ENCODE measurements at regions not wholly inside any gene's neighbourhood (a gene's known extent, or its start where the extent isn't known, plus 50 kb on each side); places are given as distances from the start of the nearest gene placed in this dataset.

DNA sequence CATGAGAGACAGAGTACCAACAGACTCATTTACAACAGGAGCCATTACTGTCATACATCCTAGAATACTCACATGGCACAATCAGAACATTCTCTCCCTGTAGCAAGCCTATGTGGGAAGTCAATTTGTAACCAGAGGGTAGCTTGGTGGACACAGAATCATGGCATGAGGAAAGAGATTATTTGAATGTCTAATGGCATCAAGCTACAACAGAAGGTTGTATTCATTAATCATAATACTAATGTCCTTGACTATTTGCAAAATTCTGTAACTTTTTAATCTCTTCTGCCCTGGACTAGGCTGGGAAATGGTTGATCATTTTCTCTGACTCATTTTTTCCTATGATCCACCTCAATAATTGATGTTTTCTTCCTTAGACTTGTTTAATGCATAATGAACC, 345.2 kb upstream of the IL12A start:
- no peak overlapping the region for H3K9ac ChIP-seq (ENCODE audit: insufficient read length)
- H3K36me3 ChIP-seq (ENCODE audit: insufficient read depth, low read length) = no peaks in the 10 kb centered on the region
- TF ChIP-seq EZH2 (IDR thresholded peaks at IDR 0.05) = no peak
- no peak overlapping the region for H3K4me3 ChIP-seq
- DNase-seq (ENCODE audit: low read depth, low spot score) = no peak
- H3K9me3 ChIP-seq (ENCODE audit: low read depth, low read length) = no peaks in the 10 kb centered on the region
- H3K27ac ChIP-seq = no peak overlapping the region

DNA sequence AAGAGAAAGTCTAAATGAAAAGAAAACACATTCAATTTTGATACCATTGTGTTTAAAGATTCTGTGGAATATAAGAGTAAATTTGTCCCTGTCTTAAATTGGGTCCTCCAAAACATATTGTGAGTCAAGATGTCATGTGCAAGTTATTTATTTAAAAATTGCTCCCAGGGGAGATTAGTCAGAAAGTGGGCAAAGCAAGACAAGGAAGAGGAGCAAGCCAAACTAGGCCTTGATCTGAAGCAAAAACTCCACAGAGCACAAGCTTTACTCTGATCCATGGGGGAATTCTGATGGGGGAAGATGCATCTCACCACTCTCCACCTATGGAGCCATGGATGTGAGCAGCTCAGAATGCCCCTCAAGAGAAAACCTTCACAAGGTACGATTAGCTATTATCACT, 342.8 kb upstream of the IL12A start:
- no peak for DNase-seq (ENCODE audit: low read depth, low spot score)
- no peak overlapping the region for H3K4me3 ChIP-seq

DNA sequence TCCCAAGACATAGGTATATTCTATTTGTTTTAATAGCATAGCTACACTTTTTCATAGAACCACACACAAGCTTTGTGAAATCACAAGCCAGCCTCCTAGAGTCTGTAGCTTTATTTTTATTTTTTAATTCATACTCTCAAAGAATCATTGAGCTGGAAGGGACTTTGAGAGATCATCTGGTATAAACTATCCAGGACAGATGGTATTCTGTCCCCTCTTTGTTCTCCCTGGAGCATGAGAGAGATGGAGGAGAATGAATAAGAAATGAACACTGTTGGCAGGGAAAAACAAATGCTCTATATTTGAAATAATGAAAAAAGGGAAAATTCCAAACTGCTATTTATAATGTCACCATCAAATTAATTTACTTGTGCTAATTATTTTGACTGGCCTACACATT, 338.7 kb upstream of the IL12A start:
- Histone ChIP-seq H3K9ac (ENCODE audit: insufficient read length) (no peak overlapping the region), H3K4me3 (no peak overlapping the region), H3K27ac (no peak overlapping the region), H3K9me3 (ENCODE audit: low read depth, low read length) (no peaks in the 10 kb centered on the region), H3K36me3 (ENCODE audit: insufficient read depth, low read length) (no peaks in the 10 kb centered on the region)
- no peak for DNase-seq (ENCODE audit: low read depth, low spot score)
- no peak for TF ChIP-seq POLR2AphosphoS5 (IDR thresholded peaks at IDR 0.05; ENCODE audit: borderline replicate concordance, low read depth, low read length)
- TF ChIP-seq FOXP2 (optimal IDR thresholded peaks at IDR 0.05; ENCODE audit: control extremely low read depth, extremely low read length, insufficient read depth) = no peak
- TF ChIP-seq EZH2 (IDR thresholded peaks at IDR 0.05) = no peak

More for the DNA sequence above, 342.8 kb upstream of the IL12A start:
- Histone ChIP-seq H3K9me3 (ENCODE audit: low read depth, low read length) (no peaks in the 10 kb centered on the region), H3K9ac (ENCODE audit: insufficient read length) (no peak overlapping the region), H3K27ac (no peak overlapping the region), H3K36me3 (ENCODE audit: insufficient read depth, low read length) (no peaks in the 10 kb centered on the region)
- TF ChIP-seq EZH2 (IDR thresholded peaks at IDR 0.05) = no peak
- TF ChIP-seq POLR2AphosphoS5 (IDR thresholded peaks at IDR 0.05; ENCODE audit: borderline replicate concordance, low read depth, low read length) = no peak
- no peak for TF ChIP-seq FOXP2 (optimal IDR thresholded peaks at IDR 0.05; ENCODE audit: control extremely low read depth, extremely low read length, insufficient read depth)

DNA sequence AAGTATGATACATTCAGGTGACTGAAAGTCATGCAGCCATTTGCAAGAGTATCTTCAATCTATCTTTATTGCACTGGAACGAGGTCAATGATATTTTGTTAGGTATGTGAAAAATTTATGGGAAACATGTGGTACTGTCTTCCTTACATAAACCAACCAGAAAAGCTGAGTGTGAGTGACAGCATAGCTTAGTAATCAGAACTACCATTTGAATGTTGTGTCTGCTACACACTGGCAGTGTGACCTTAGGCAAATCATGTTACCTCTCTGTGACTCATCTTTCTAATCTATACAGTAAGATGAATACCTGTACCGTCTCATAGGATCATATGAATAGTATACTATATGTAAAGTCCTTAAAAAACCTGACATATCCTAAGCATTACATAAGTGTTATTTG, 337.9 kb upstream of the IL12A start:
- H3K27ac ChIP-seq = no peak overlapping the region
- no peak overlapping the region for H3K4me3 ChIP-seq
- DNase-seq (ENCODE audit: low read depth, low spot score) = no peak
- H3K9ac ChIP-seq (ENCODE audit: insufficient read length) = no peak overlapping the region
- TF ChIP-seq FOXP2 (optimal IDR thresholded peaks at IDR 0.05; ENCODE audit: control extremely low read depth, extremely low read length, insufficient read depth) (no peak), EZH2 (IDR thresholded peaks at IDR 0.05) (no peak), POLR2AphosphoS5 (IDR thresholded peaks at IDR 0.05; ENCODE audit: borderline replicate concordance, low read depth, low read length) (no peak)
- no peaks in the 10 kb centered on the region for H3K36me3 ChIP-seq (ENCODE audit: insufficient read depth, low read length)
- no peaks in the 10 kb centered on the region for H3K9me3 ChIP-seq (ENCODE audit: low read depth, low read length)

DNA sequence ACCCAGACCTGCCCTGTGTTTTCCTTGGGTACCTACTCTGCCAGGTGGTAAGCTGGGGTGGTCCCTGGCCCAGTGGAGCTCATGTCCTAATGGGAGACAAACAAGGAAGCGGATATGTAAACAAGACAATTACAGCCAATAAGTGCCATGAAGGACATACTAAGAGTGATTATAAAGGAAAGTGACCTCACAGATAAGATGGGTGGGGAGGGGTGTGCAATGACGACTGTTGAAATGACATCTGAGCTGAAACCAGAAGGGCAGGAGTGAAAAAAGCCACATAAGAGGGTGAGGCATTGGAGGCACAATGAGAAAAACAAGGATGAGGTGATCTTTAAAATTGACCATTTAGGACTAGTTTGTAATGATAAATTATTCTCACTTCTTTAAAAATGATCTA, 336.2 kb upstream of the IL12A start:
- H3K4me3 ChIP-seq = no peak overlapping the region
- no peak overlapping the region for H3K27ac ChIP-seq
- TF ChIP-seq FOXP2 (optimal IDR thresholded peaks at IDR 0.05; ENCODE audit: control extremely low read depth, extremely low read length, insufficient read depth) = no peak
- no peak for TF ChIP-seq POLR2AphosphoS5 (IDR thresholded peaks at IDR 0.05; ENCODE audit: borderline replicate concordance, low read depth, low read length)
- no peak for TF ChIP-seq EZH2 (IDR thresholded peaks at IDR 0.05)
- H3K36me3 ChIP-seq (ENCODE audit: insufficient read depth, low read length) = no peaks in the 10 kb centered on the region
- no peaks in the 10 kb centered on the region for H3K9me3 ChIP-seq (ENCODE audit: low read depth, low read length)
- DNase-seq (ENCODE audit: low read depth, low spot score) = no peak
- no peak overlapping the region for H3K9ac ChIP-seq (ENCODE audit: insufficient read length)

DNA sequence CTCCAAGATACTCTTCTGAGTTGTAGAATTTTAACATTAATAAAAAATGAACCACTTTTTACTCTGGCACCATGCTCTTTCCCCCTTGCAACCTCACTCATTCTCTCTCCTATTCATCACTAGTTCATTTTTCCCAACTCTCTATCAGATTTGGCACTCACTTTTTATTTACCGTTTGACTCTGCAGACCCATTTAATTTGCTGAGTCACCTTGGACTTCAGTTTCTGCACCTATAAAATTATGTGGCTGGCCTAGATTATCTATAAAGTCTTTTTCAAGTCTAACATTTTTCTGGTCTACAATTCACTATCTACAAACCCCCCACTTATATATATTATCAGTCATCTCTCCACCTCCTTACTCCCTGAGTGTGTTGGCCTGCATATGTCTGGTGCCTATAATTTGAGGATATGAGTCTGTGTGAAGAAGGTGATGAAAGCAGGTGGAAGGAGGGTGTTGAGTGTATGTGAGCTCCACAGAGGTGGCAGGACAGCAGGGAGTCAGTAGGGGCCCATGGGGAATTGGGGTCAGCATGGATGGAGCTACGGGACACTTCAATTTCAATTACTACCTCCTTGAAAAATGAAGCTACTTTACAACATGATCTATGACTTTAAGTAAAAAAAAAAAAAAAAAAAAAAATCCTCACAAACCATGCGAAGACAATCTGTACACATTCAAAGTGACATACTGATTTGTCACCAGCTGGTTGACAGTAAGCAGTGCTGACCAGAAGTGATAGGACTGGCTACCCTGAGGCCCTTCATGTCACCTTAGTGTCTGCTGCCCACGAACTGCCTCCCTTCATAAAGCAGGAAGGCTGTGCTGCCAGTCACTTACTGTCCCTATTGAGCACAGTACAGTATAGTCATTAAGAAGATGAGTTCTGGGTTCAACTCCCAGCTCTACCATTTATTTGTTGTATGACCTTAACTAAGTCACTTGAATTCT, 334.2 kb upstream of the IL12A start:
- Histone ChIP-seq H3K9me3 (ENCODE audit: low read depth, low read length) (no peaks in the 10 kb centered on the region), H3K27ac (no peak overlapping the region), H3K4me3 (no peak overlapping the region), H3K36me3 (ENCODE audit: insufficient read depth, low read length) (no peaks in the 10 kb centered on the region), H3K9ac (ENCODE audit: insufficient read length) (no peak overlapping the region)
- DNase-seq (ENCODE audit: low read depth, low spot score) = no peak
- TF ChIP-seq FOXP2 (optimal IDR thresholded peaks at IDR 0.05; ENCODE audit: control extremely low read depth, extremely low read length, insufficient read depth) (no peak), EZH2 (IDR thresholded peaks at IDR 0.05) (no peak), POLR2AphosphoS5 (IDR thresholded peaks at IDR 0.05; ENCODE audit: borderline replicate concordance, low read depth, low read length) (no peak)

DNA sequence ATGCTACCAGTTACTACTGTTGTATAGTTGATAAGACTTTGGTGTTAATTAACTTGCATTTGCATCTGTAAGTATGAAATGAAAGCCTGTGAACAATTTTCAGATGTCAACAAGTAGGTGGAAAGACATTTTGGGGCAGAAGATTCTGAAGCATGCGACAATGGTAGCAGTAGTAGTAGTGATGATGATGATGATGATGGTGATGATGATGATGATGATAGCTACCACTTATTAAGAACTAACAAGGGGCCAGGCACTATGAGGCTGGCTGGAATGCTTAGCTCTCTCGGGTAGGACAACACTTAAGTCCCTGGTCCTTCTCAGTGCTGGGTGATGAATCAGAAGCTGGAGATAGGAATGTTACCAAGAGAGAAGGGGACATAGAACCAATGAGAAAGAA, 333.4 kb upstream of the IL12A start:
- no peak overlapping the region for H3K4me3 ChIP-seq
- H3K9me3 ChIP-seq (ENCODE audit: low read depth, low read length) = no peaks in the 10 kb centered on the region
- H3K27ac ChIP-seq = no peak overlapping the region
- H3K9ac ChIP-seq (ENCODE audit: insufficient read length) = no peak overlapping the region
- no peaks in the 10 kb centered on the region for H3K36me3 ChIP-seq (ENCODE audit: insufficient read depth, low read length)
- DNase-seq (ENCODE audit: low read depth, low spot score) = no peak
- TF ChIP-seq POLR2AphosphoS5 (IDR thresholded peaks at IDR 0.05; ENCODE audit: borderline replicate concordance, low read depth, low read length) (no peak), FOXP2 (optimal IDR thresholded peaks at IDR 0.05; ENCODE audit: control extremely low read depth, extremely low read length, insufficient read depth) (no peak), EZH2 (IDR thresholded peaks at IDR 0.05) (no peak)

DNA sequence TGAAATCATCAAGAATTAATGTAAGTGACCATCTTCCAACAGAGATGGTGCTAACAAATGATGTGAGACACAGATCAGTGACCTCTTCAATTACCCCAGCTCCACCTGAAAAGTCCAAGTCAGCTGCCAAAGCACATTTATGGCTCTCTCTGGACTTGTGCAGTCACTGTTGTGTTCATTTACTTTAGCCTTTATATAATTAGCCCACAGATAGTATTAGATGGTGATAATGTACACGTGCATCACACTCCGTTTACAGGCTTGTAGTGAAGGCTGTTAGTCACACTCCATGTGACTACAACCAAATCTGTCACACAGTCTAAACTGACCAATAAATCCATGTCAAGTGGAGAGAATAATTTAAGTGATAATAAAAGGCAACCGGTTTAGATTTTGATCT, 331.5 kb upstream of the IL12A start:
- no peak overlapping the region for H3K9ac ChIP-seq (ENCODE audit: insufficient read length)
- H3K4me3 ChIP-seq = no peak overlapping the region
- H3K27ac ChIP-seq = no peak overlapping the region
- H3K9me3 ChIP-seq (ENCODE audit: low read depth, low read length) = no peaks in the 10 kb centered on the region
- H3K36me3 ChIP-seq (ENCODE audit: insufficient read depth, low read length) = no peaks in the 10 kb centered on the region
- DNase-seq (ENCODE audit: low read depth, low spot score) = no peak
- TF ChIP-seq POLR2AphosphoS5 (IDR thresholded peaks at IDR 0.05; ENCODE audit: borderline replicate concordance, low read depth, low read length) (no peak), EZH2 (IDR thresholded peaks at IDR 0.05) (no peak), FOXP2 (optimal IDR thresholded peaks at IDR 0.05; ENCODE audit: control extremely low read depth, extremely low read length, insufficient read depth) (no peak)

DNA sequence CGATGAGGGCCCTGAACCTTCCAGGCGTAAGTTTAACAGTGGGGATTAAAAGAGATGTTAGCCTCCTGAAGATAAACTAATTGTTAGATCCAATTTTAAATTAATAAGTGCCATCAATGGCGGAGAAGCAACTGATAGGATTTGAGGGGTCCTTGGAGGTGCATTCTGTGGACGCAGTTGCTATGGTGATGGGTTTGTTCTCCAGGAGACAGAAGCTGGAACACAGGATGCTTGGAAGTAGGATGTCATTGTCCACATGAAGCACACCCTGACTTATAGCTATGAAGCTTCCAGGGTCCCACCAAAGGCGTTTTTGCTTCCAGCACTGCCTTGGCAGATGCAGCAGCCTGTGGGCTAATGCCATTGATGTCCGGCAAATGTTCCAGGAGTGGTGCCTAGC, 331.0 kb upstream of the IL12A start:
- H3K9me3 ChIP-seq (ENCODE audit: low read depth, low read length) = no peaks in the 10 kb centered on the region
- H3K27ac ChIP-seq = no peak overlapping the region
- H3K36me3 ChIP-seq (ENCODE audit: insufficient read depth, low read length) = no peaks in the 10 kb centered on the region
- H3K4me3 ChIP-seq = no peak overlapping the region
- no peak for TF ChIP-seq FOXP2 (optimal IDR thresholded peaks at IDR 0.05; ENCODE audit: control extremely low read depth, extremely low read length, insufficient read depth)
- TF ChIP-seq POLR2AphosphoS5 (IDR thresholded peaks at IDR 0.05; ENCODE audit: borderline replicate concordance, low read depth, low read length) = no peak
- TF ChIP-seq EZH2 (IDR thresholded peaks at IDR 0.05) = no peak
- no peak for DNase-seq (ENCODE audit: low read depth, low spot score)
- H3K9ac ChIP-seq (ENCODE audit: insufficient read length) = no peak overlapping the region

Data from SK-N-MC (cell line).